Natural killer cell (primary cell): ENCODE measurements at regions not wholly inside any gene's neighbourhood (a gene's known extent, or its start where the extent isn't known, plus 50 kb on each side); places are given as distances from the start of the nearest gene placed in this dataset.

Experiments used
- ATAC-seq, 3 donors: fragments of 150-1000 bp in 2 of 3; fragments of 200-7000 bp in 1 of 3; cut with Tn5 transposase; 1 replicate in 1 of 3; 2 replicates in 2 of 3; pipeline ENCODE4 v1.10.0; 2021; ENCODE audit warnings: mild to moderate bottlenecking in 2 of 3, moderate library complexity in 2 of 3
- DNase-seq, 2 donors: peaks; one replicate each; pipeline versions ENCODE4 v3.0.0 to v3.0.0-alpha.2; 2013 to 2021; ENCODE audit warnings: mixed read lengths in 1 of 2
- H3K27ac ChIP-seq: one replicate; pipeline ENCODE4 v1.5.1; 2013; ENCODE audit warnings: mild to moderate bottlenecking, low read length
- H3K27me3 ChIP-seq: one replicate; pipeline ENCODE4 v1.6.1; 2013; ENCODE audit warnings: low read length; ENCODE audit not compliant: control insufficient read depth, insufficient read depth
- H3K36me3 ChIP-seq: one replicate; pipeline ENCODE4 v1.6.1; 2013; ENCODE audit warnings: low read length; ENCODE audit not compliant: control insufficient read depth, insufficient read depth
- H3K4me1 ChIP-seq: one replicate; pipeline ENCODE4 v1.6.1; 2013; ENCODE audit warnings: low read length; ENCODE audit not compliant: control insufficient read depth, insufficient read depth
- H3K4me3 ChIP-seq: one replicate; pipeline ENCODE4 v1.5.1; 2013; ENCODE audit warnings: low read length
- H3K9me3 ChIP-seq: one replicate; pipeline ENCODE4 v1.6.1; 2013; ENCODE audit warnings: low read length; ENCODE audit not compliant: control insufficient read depth, insufficient read depth
- H3K27ac Mint-ChIP-seq, 2 donors: one replicate each; pipeline ENCODE4 v1.8.0; 2022; ENCODE audit warnings: mild to moderate bottlenecking in 2 of 2, mixed read lengths in 2 of 2, moderate library complexity in 1 of 2
- H3K27me3 Mint-ChIP-seq, 2 donors: one replicate each; pipeline ENCODE4 v1.8.0; 2022; ENCODE audit warnings: low read depth in 2 of 2, mixed read lengths in 2 of 2
- H3K36me3 Mint-ChIP-seq: one replicate; pipeline ENCODE4 v1.8.0; 2022; ENCODE audit warnings: mixed read lengths
- H3K4me1 Mint-ChIP-seq, 2 donors: one replicate each; pipeline ENCODE4 v1.8.0; 2022; ENCODE audit warnings: mixed read lengths in 2 of 2
- H3K4me3 Mint-ChIP-seq: one replicate; pipeline ENCODE4 v1.8.0; 2022; ENCODE audit warnings: mild to moderate bottlenecking, moderate library complexity, mixed read lengths
- H3K9me3 Mint-ChIP-seq, 2 donors: one replicate each; pipeline ENCODE4 v1.8.0; 2022; ENCODE audit warnings: mixed read lengths in 2 of 2
- WGBS: methylation state at CpG from one replicate; pipeline ENCODE4 v1.1.7; 2013; ENCODE audit warnings: missing lambda C conversion rate; ENCODE audit not compliant: insufficient coverage; 5-methylcytosine and 5-hydroxymethylcytosine counted together
- intact Hi-C: fragments of 100-400 bp; cut with micrococcal nuclease; formaldehyde crosslinking; loops from one replicate; pipeline ENCODE4 v1.14.2; 2022
- TF ChIP-seq, protein P1 (sequence below): fragments of 200-600 bp; IDR thresholded peaks from one replicate; pipeline ENCODE4 v1.8.0; 2022; ENCODE audit warnings: antibody characterized with exemption

DNA sequence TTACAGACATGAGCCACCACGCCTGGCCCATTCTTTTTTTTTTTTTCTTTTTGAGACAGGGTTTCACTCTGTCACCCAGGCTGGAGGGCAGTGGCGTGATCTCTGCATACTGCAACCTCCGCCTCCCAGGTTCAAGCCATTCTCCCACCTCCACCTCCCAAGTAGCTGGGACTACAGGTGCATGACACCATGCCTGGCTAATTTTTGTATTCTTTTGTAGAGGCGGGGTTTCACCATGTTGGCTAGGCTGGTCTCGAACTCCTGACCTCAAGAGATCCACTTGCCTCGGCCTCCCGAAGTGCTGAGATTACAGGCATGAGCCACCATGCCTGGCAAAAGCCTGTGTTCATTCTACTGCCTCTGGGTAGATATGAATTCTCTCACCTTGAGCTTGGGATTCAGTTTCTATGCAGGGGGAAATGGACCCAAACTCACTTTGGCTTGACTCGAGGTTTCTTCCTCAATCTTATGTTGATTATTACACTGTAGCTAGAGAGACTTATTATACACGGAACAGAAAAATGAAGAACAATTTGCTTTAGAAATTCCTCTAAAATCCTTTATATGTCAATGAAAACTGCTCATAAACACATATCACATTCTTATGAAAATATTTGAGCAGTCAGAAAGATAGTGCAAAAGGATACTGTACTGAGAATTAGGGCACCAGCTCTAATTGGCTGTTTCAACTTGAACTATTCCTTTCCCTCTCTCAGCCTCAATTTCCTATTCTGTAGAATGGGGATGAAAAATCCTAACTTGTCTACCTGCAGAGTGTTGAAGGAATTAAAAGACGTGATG lies 252.3 kb downstream of the MYCN start:
- no peaks in the 10 kb centered on the region for H3K4me1 ChIP-seq
- no peak for DNase-seq
- no peak overlapping the region for H3K4me3 Mint-ChIP-seq
- no peaks in the 10 kb centered on the region for H3K9me3 ChIP-seq
- 91% methylated on average over 8 of the region's 10 CpGs for WGBS
- H3K4me1 Mint-ChIP-seq: no peaks in the 10 kb centered on the region
- H3K27ac ChIP-seq: no peak overlapping the region
- no peaks in the 10 kb centered on the region for H3K36me3 ChIP-seq
- TF ChIP-seq, protein P1, sequence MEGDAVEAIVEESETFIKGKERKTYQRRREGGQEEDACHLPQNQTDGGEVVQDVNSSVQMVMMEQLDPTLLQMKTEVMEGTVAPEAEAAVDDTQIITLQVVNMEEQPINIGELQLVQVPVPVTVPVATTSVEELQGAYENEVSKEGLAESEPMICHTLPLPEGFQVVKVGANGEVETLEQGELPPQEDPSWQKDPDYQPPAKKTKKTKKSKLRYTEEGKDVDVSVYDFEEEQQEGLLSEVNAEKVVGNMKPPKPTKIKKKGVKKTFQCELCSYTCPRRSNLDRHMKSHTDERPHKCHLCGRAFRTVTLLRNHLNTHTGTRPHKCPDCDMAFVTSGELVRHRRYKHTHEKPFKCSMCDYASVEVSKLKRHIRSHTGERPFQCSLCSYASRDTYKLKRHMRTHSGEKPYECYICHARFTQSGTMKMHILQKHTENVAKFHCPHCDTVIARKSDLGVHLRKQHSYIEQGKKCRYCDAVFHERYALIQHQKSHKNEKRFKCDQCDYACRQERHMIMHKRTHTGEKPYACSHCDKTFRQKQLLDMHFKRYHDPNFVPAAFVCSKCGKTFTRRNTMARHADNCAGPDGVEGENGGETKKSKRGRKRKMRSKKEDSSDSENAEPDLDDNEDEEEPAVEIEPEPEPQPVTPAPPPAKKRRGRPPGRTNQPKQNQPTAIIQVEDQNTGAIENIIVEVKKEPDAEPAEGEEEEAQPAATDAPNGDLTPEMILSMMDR: no peak
- no peaks in the 10 kb centered on the region for H3K36me3 Mint-ChIP-seq
- no peak overlapping the region for H3K27ac Mint-ChIP-seq
- H3K4me3 ChIP-seq: no peak overlapping the region
- no peak for ATAC-seq
- H3K27me3 Mint-ChIP-seq: no peaks in the 10 kb centered on the region
- H3K27me3 ChIP-seq: no peaks in the 10 kb centered on the region
- H3K9me3 Mint-ChIP-seq: no peaks in the 10 kb centered on the region
- intact Hi-C loops: no loop called here

DNA sequence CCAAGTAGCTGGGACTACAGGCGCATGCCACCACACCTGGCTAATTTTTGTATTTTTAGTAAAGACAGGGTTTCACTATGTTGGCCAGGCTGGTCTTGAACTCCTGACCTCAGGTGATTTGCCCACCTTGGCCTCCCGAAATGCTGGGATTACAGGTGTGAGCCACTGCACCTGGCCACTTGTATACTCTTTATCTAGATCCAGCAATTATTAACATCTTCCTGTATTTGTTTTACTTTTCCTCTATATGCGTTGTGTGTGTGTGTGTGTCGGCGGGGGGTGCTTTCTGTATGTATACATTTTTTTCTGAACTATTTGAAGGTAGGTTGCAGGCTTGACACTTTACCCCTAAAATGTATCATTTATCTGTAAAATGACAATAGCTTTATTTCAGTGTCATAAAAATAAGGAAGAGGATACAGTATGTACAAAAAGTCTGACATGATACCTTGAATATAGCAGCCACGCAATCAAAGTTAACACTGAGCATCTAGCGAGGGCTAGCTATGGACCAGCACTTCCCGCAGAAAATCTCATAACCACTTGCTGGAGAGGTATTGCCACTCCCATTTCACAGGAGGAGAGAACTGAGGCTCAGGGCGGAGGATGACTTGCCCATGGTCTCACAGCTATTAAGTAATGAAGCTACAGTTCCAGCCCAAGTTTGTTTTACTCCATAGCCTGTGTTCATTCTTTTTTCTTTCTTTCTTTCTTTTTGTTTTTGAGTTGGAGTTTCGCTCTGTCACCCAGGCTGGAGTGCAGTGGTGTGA lies 251.3 kb downstream of the MYCN start:
- Histone ChIP-seq H3K4me3 (no peak overlapping the region), H3K4me1 (no peaks in the 10 kb centered on the region), H3K9me3 (no peaks in the 10 kb centered on the region), H3K27ac (no peak overlapping the region), H3K27me3 (no peaks in the 10 kb centered on the region), H3K36me3 (no peaks in the 10 kb centered on the region)
- no peak for ATAC-seq
- Mint-ChIP-seq H3K27ac (no peak overlapping the region), H3K36me3 (no peaks in the 10 kb centered on the region), H3K4me1 (no peaks in the 10 kb centered on the region), H3K27me3 (no peaks in the 10 kb centered on the region), H3K9me3 (no peaks in the 10 kb centered on the region), H3K4me3 (no peak overlapping the region)
- intact Hi-C loops: no loop called here
- 93% methylated on average over 6 of the region's 10 CpGs for WGBS
- TF ChIP-seq, protein P1: no peak
- no peak for DNase-seq

DNA sequence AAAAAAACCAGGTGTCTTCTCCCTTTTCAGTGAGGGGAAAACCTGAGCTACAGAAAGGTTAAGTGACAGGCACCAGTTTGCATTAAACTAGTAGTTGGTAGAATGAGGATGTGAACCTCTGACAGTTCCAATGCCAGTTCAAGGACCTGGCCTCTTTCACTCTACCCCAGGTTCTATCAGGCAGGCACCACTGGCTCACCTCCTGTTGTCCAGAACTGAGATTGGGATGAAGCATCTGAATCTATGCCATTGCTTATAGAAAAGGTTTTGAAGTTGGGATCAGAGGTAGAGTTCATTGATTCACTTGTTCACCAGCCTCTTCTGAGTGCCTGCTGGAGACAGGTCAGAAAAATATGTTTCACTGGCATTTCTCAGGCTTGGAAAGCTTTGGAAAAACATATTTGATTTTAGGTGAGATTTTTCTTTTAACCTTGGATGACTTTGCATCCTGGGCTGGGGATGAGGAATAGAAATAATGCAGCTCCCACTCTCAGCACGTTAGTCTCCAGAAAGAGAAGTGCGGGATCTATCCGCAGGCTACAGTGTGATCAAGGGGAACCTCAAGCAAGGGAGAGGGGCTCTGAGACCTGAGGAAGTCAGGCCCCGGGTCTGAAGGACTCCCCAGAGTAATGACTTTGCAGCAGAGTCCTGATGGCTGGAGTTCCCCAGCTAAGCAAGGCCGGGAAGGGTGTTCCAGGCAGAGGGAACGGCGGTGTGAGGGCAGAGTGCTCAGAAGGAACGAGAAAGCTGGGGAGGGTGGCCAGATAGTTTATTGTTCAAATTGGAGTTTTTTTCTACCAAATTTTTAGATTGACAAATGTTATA lies 250.3 kb downstream of the MYCN start:
- no peak for ATAC-seq
- no peaks in the 10 kb centered on the region for H3K27me3 Mint-ChIP-seq
- H3K27ac Mint-ChIP-seq: no peak overlapping the region
- 79% methylated on average over 8 of the region's 8 CpGs for WGBS
- no peaks in the 10 kb centered on the region for H3K9me3 Mint-ChIP-seq
- Histone ChIP-seq H3K36me3 (no peaks in the 10 kb centered on the region), H3K4me3 (no peak overlapping the region), H3K27me3 (no peaks in the 10 kb centered on the region), H3K27ac (no peak overlapping the region), H3K9me3 (no peaks in the 10 kb centered on the region), H3K4me1 (no peaks in the 10 kb centered on the region)
- H3K4me3 Mint-ChIP-seq: no peak overlapping the region
- no peaks in the 10 kb centered on the region for H3K36me3 Mint-ChIP-seq
- H3K4me1 Mint-ChIP-seq: no peaks in the 10 kb centered on the region
- TF ChIP-seq, protein P1: no peak
- intact Hi-C loops: no loop called here
- DNase-seq: no peak
